Right lobe of liver (tissue), 4 donors: ENCODE measurements at regions not wholly inside any gene's neighbourhood (a gene's known extent, or its start where the extent isn't known, plus 50 kb on each side); places are given as distances from the start of the nearest gene placed in this dataset.
"Not testable (repeated sequence)": the region's sequence is repeated elsewhere in the genome, so short reads cannot be mapped to it uniquely, and the experiment has no call there.

Experiments used
- POLR2A ChIP-seq: fragments of 450-650 bp; IDR thresholded peaks from one replicate; pipeline ENCODE4 v1.6.1; 2017; ENCODE audit warnings: antibody characterized with exemption, mild to moderate bottlenecking
- TF ChIP-seq, protein P1 (sequence below), 4 donors: fragments of 200-600 bp in 3 of 4; fragments of 450-650 bp in 1 of 4; IDR thresholded peaks; one replicate each; pipeline versions ENCODE4 v1.5.1 to v1.8.0; 2016 to 2022; ENCODE audit warnings: antibody characterized with exemption in 4 of 4, mild to moderate bottlenecking in 2 of 4
- donor health status: DM: no; HTN: no; CAD: no.
- donor health status: DM: no; HTN: no; CAD: no.
- donor health status: DM: no; HTN: yes; CAD: no.

DNA sequence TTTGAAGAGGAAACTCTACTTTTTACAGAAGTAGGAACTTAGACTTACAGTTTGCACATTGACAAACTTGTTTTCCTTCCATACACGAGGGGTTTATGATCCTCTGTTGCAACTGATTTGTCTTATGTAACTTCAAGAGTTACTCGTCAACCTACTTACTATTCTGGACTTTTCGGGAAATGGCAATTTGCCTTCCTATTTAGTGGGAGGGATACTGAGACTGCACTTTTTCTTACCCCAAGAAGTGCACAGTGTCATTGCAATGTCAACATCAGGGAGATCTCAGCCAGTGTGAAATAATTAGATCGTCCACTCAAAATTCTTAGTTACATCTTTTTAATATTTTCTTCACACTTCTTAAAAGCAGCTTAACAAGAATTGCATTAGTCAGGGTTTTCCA lies 153.9 kb upstream of the FAM20C start:
- TF ChIP-seq, protein P1, sequence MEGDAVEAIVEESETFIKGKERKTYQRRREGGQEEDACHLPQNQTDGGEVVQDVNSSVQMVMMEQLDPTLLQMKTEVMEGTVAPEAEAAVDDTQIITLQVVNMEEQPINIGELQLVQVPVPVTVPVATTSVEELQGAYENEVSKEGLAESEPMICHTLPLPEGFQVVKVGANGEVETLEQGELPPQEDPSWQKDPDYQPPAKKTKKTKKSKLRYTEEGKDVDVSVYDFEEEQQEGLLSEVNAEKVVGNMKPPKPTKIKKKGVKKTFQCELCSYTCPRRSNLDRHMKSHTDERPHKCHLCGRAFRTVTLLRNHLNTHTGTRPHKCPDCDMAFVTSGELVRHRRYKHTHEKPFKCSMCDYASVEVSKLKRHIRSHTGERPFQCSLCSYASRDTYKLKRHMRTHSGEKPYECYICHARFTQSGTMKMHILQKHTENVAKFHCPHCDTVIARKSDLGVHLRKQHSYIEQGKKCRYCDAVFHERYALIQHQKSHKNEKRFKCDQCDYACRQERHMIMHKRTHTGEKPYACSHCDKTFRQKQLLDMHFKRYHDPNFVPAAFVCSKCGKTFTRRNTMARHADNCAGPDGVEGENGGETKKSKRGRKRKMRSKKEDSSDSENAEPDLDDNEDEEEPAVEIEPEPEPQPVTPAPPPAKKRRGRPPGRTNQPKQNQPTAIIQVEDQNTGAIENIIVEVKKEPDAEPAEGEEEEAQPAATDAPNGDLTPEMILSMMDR (IDR thresholded peaks at IDR 0.05): not testable (repeated sequence)
- not testable (repeated sequence) for TF ChIP-seq POLR2A
